ENCODE measurements at regions not wholly inside any gene's neighbourhood (a gene's known extent, or its start where the extent isn't known, plus 50 kb on each side); places are given as distances from the start of the nearest gene placed in this dataset.
A peak's percentile ranks its signal among the peaks of the same experiment; 100 is the strongest.

- no peak for DNase-seq (ENCODE audit: extremely low spot score, unreplicated experiment)
- H3K9me3 Mint-ChIP-seq = no peaks in the 10 kb centered on the region
- no peaks in the 10 kb centered on the region for H3K27me3 Mint-ChIP-seq
- no peak overlapping the region for H3K27ac Mint-ChIP-seq
- TF ChIP-seq, protein P1, sequence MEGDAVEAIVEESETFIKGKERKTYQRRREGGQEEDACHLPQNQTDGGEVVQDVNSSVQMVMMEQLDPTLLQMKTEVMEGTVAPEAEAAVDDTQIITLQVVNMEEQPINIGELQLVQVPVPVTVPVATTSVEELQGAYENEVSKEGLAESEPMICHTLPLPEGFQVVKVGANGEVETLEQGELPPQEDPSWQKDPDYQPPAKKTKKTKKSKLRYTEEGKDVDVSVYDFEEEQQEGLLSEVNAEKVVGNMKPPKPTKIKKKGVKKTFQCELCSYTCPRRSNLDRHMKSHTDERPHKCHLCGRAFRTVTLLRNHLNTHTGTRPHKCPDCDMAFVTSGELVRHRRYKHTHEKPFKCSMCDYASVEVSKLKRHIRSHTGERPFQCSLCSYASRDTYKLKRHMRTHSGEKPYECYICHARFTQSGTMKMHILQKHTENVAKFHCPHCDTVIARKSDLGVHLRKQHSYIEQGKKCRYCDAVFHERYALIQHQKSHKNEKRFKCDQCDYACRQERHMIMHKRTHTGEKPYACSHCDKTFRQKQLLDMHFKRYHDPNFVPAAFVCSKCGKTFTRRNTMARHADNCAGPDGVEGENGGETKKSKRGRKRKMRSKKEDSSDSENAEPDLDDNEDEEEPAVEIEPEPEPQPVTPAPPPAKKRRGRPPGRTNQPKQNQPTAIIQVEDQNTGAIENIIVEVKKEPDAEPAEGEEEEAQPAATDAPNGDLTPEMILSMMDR (conservative IDR thresholded peaks at IDR 0.05) = no peak
- H3K36me3 Mint-ChIP-seq = no peaks in the 10 kb centered on the region
- H3K4me1 Mint-ChIP-seq (ENCODE audit: unreplicated experiment) = no peaks in the 10 kb centered on the region
- H3K4me3 Mint-ChIP-seq = no peak overlapping the region
Measured at GRCh38 chr12:61385771-61386170, 874.4 kb upstream of the USP15 start.

DNA sequence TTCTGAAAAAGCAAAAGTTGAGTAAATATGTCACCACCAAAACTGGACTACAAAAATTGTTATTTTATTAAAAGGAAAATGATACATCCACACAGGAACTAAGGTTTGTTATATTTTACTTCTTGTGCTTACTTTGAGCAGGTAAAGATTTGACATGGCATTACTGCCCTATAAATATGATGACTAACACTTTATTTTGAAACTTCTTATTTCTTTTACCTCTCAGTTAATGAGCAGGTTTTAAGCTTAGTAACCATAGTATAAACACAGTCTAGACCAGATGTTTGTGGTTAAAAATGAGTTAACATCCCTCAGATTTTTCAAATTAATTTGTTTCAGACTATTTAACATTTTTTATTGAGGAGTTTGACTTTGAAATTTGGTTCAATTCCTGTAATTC lies 862.5 kb upstream of the USP15 start:
- H3K4me3 Mint-ChIP-seq = no peak overlapping the region
- peaks cover 9% of the 10 kb centered on the region for H3K9me3 Mint-ChIP-seq
- H3K36me3 Mint-ChIP-seq = no peaks in the 10 kb centered on the region
- H3K27me3 Mint-ChIP-seq = no peaks in the 10 kb centered on the region
- no peak for DNase-seq (ENCODE audit: extremely low spot score, unreplicated experiment)
- no peaks in the 10 kb centered on the region for H3K4me1 Mint-ChIP-seq (ENCODE audit: unreplicated experiment)
- TF ChIP-seq, protein P1 (conservative IDR thresholded peaks at IDR 0.05) = no peak
- H3K27ac Mint-ChIP-seq = no peak overlapping the region

- H3K4me1 Mint-ChIP-seq (ENCODE audit: unreplicated experiment) = no peaks in the 10 kb centered on the region
- no peaks in the 10 kb centered on the region for H3K36me3 Mint-ChIP-seq
- TF ChIP-seq, protein P1 (conservative IDR thresholded peaks at IDR 0.05) = no peak
- no peaks in the 10 kb centered on the region for H3K27me3 Mint-ChIP-seq
- no peak for DNase-seq (ENCODE audit: extremely low spot score, unreplicated experiment)
- no peak overlapping the region for H3K4me3 Mint-ChIP-seq
- no peak overlapping the region for H3K27ac Mint-ChIP-seq
- no peaks in the 10 kb centered on the region for H3K9me3 Mint-ChIP-seq
Measured at GRCh38 chr12:61412201-61412600, 848.0 kb upstream of the USP15 start.

- TF ChIP-seq, protein P1 (conservative IDR thresholded peaks at IDR 0.05) = no peak
- Mint-ChIP-seq H3K27me3 (no peaks in the 10 kb centered on the region), H3K27ac (no peak overlapping the region), H3K4me3 (no peak overlapping the region), H3K9me3 (no peaks in the 10 kb centered on the region), H3K4me1 (ENCODE audit: unreplicated experiment) (no peaks in the 10 kb centered on the region), H3K36me3 (no peaks in the 10 kb centered on the region)
- DNase-seq (ENCODE audit: extremely low spot score, unreplicated experiment) = no peak
Measured at GRCh38 chr12:61414470-61414869, 845.7 kb upstream of the USP15 start.

DNA sequence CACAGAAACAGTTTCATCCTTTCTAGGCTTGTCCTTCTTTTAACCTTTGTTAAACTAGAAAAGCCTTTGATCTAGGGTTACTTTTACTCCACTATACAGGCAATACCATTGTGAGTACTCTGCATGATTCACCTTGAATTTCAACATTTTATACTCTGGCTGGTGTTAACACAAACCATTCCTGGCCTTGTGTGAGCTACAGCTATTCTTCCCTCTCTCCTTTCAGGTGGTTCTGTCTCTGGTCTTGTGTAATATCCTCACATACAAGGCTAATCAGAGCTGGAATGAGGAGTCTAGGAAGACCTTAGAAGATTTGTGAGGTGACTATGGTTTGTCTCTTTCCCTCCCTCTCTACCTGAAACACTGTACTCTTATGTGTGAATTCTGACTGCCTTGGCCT lies 837.4 kb upstream of the USP15 start:
- TF ChIP-seq, protein P1 (conservative IDR thresholded peaks at IDR 0.05) = no peak
- no peaks in the 10 kb centered on the region for H3K9me3 Mint-ChIP-seq
- no peaks in the 10 kb centered on the region for H3K27me3 Mint-ChIP-seq
- no peak for DNase-seq (ENCODE audit: extremely low spot score, unreplicated experiment)
- no peaks in the 10 kb centered on the region for H3K4me1 Mint-ChIP-seq (ENCODE audit: unreplicated experiment)
- H3K36me3 Mint-ChIP-seq = no peaks in the 10 kb centered on the region
- H3K27ac Mint-ChIP-seq = no peak overlapping the region
- no peak overlapping the region for H3K4me3 Mint-ChIP-seq

- H3K27me3 Mint-ChIP-seq = no peaks in the 10 kb centered on the region
- no peaks in the 10 kb centered on the region for H3K36me3 Mint-ChIP-seq
- DNase-seq (ENCODE audit: extremely low spot score, unreplicated experiment) = no peak
- no peaks in the 10 kb centered on the region for H3K4me1 Mint-ChIP-seq (ENCODE audit: unreplicated experiment)
- H3K9me3 Mint-ChIP-seq = no peaks in the 10 kb centered on the region
- TF ChIP-seq, protein P1 (conservative IDR thresholded peaks at IDR 0.05) = no peak
- H3K4me3 Mint-ChIP-seq = no peak overlapping the region
- H3K27ac Mint-ChIP-seq = peak overlapping the region; percentile 2
Measured at GRCh38 chr12:61452076-61452475, 808.1 kb upstream of the USP15 start.
